Liver (tissue), 8 donors: ENCODE measurements at regions not wholly inside any gene's neighbourhood (a gene's known extent, or its start where the extent isn't known, plus 50 kb on each side); places are given as distances from the start of the nearest gene placed in this dataset.

ENCODE experiments used
- DNase-seq: peaks from one replicate; pipeline ENCODE4 v3.0.0-alpha.2; 2017; ENCODE audit warnings: low spot score
- H3K27ac ChIP-seq, 2 donors: one replicate each; pipeline ENCODE4 v1.7.0; 2013; ENCODE audit warnings: inconsistent platforms in 2 of 2, low read length in 2 of 2, control low read depth in 1 of 2, low read depth in 1 of 2, mild to moderate bottlenecking in 1 of 2
- H3K27me3 ChIP-seq, 4 donors: one replicate each; pipeline versions ENCODE4 v1.6.1 to v1.7.0; 2013; ENCODE audit warnings: low read length in 3 of 4, inconsistent platforms in 1 of 4, mild to moderate bottlenecking in 1 of 4, moderate library complexity in 1 of 4; ENCODE audit not compliant: control insufficient read depth in 4 of 4, insufficient read depth in 4 of 4
- H3K36me3 ChIP-seq, 4 donors: one replicate each; pipeline versions ENCODE4 v1.6.1 to v1.7.0; 2013; ENCODE audit warnings: low read length in 3 of 4, mild to moderate bottlenecking in 3 of 4, low read depth in 1 of 4, moderate library complexity in 1 of 4; ENCODE audit not compliant: control insufficient read depth in 4 of 4, insufficient read depth in 3 of 4
- H3K4me1 ChIP-seq, 4 donors: one replicate each; pipeline versions ENCODE4 v1.6.1 to v1.7.0; 2013; ENCODE audit warnings: low read length in 3 of 4, mild to moderate bottlenecking in 3 of 4, moderate library complexity in 1 of 4; ENCODE audit not compliant: control insufficient read depth in 4 of 4, insufficient read depth in 4 of 4
- H3K4me3 ChIP-seq, 3 donors: one replicate each; pipeline versions ENCODE4 v1.6.1 to v1.7.0; 2013; ENCODE audit warnings: low read length in 3 of 3, control low read depth in 1 of 3, low read depth in 1 of 3, mild to moderate bottlenecking in 1 of 3
- H3K9ac ChIP-seq, 2 donors: one replicate each; pipeline ENCODE4 v1.7.0; 2013; ENCODE audit warnings: low read length in 2 of 2, mild to moderate bottlenecking in 2 of 2, moderate library complexity in 2 of 2, control low read depth in 1 of 2, low read depth in 1 of 2
- H3K9me3 ChIP-seq, 4 donors: one replicate each; pipeline versions ENCODE4 v1.6.1 to v1.7.0; 2013; ENCODE audit warnings: low read length in 3 of 4; ENCODE audit not compliant: control insufficient read depth in 4 of 4
- ATF3 ChIP-seq: IDR thresholded peaks from 2 replicates; pipeline ENCODE4 v1.6.1; 2016; ENCODE audit warnings: antibody characterized with exemption
- CTCF ChIP-seq: fragments of 150-350 bp; IDR thresholded peaks from 2 replicates; pipeline ENCODE4 v1.5.1; 2017; ENCODE audit warnings: improper control_type of control experiment, low read depth, low read length; ENCODE audit not compliant: missing input control
- EGR1 ChIP-seq, 2 donors: IDR thresholded peaks; 2 replicates each; pipeline ENCODE4 v1.6.1; 2016 to 2018; ENCODE audit warnings: antibody characterized with exemption in 2 of 2, low read depth in 2 of 2
- FOXA2 ChIP-seq: IDR thresholded peaks from 2 replicates; pipeline ENCODE4 v1.6.1; 2016; ENCODE audit warnings: antibody characterized with exemption
- GABPA ChIP-seq, 2 donors: IDR thresholded peaks in 1 of 2; conservative IDR thresholded peaks in 1 of 2; 2 replicates each; pipeline ENCODE4 v1.6.1; 2016; ENCODE audit warnings: antibody characterized with exemption in 2 of 2, mild to moderate bottlenecking in 1 of 2, moderate library complexity in 1 of 2
- HNF4A ChIP-seq, 2 donors: conservative IDR thresholded peaks; 2 replicates each; pipeline ENCODE4 v1.6.1; 2016; ENCODE audit warnings: antibody characterized with exemption in 2 of 2, mild to moderate bottlenecking in 2 of 2
- JUND ChIP-seq, 2 donors: IDR thresholded peaks; 2 replicates each; pipeline ENCODE4 v1.6.1; 2016; ENCODE audit warnings: antibody characterized with exemption in 2 of 2
- RAD21 ChIP-seq, 2 donors: IDR thresholded peaks; 2 replicates each; pipeline ENCODE4 v1.6.1; 2016; ENCODE audit warnings: antibody characterized with exemption in 2 of 2, mild to moderate bottlenecking in 2 of 2
- REST ChIP-seq: IDR thresholded peaks from 2 replicates; pipeline ENCODE4 v1.6.1; 2016; ENCODE audit warnings: antibody characterized with exemption, mild to moderate bottlenecking
- RXRA ChIP-seq, 2 donors: IDR thresholded peaks; 2 replicates each; pipeline ENCODE4 v1.6.1; 2017 to 2018; ENCODE audit warnings: antibody characterized with exemption in 2 of 2, mild to moderate bottlenecking in 1 of 2
- TAF1 ChIP-seq: conservative IDR thresholded peaks from 2 replicates; pipeline ENCODE4 v1.6.1; 2016; ENCODE audit warnings: antibody characterized with exemption, mild to moderate bottlenecking
- YY1 ChIP-seq: IDR thresholded peaks from 2 replicates; pipeline ENCODE4 v1.6.1; 2016; ENCODE audit warnings: antibody characterized with exemption, mild to moderate bottlenecking
- WGBS: extraction: QIAGEN DNeasy Blood & Tissue Kit; methylation state at CpG from one replicate; pipeline ENCODE4 v1.1.7; 2013; 5-methylcytosine and 5-hydroxymethylcytosine counted together
- donor health status: healthy.
- donor health status: healthy.
- donor health status: healthy.
- donor health status: healthy.
- donor health status: healthy.

- Histone ChIP-seq H3K27ac (no peak overlapping the region), H3K36me3 (no peaks in the 10 kb centered on the region), H3K9me3 (no peaks in the 10 kb centered on the region), H3K4me3 (no peak overlapping the region), H3K27me3 (no peaks in the 10 kb centered on the region), H3K9ac (no peak overlapping the region), H3K4me1 (no peaks in the 10 kb centered on the region)
- TF ChIP-seq REST, result no peak
- no peak for DNase-seq
Measured at GRCh38 chr5:136905571-136905970, 540.2 kb upstream of the TRPC7 start.

GRCh38 chr5:136894070-136894469, 528.7 kb upstream of the TRPC7 start:
- H3K4me1 ChIP-seq, result no peaks in the 10 kb centered on the region
- H3K9me3 ChIP-seq, result no peaks in the 10 kb centered on the region
- no peak overlapping the region for H3K4me3 ChIP-seq
- no peak for DNase-seq
- no peak for TF ChIP-seq YY1
- TF ChIP-seq RXRA (IDR thresholded peaks at IDR 0.05), result no peak
- TF ChIP-seq HNF4A (conservative IDR thresholded peaks at IDR 0.05), result no peak
- TF ChIP-seq ATF3, result no peak
- TF ChIP-seq JUND (IDR thresholded peaks at IDR 0.05), result no peak
- no peak for TF ChIP-seq RAD21 (IDR thresholded peaks at IDR 0.05)
- no peak for TF ChIP-seq CTCF
- TF ChIP-seq EGR1 (IDR thresholded peaks at IDR 0.05; ENCODE audit: low read depth in 2 of 2), result no peak
- TF ChIP-seq TAF1, result no peak
- TF ChIP-seq FOXA2, result no peak
- TF ChIP-seq GABPA (IDR thresholded peaks at IDR 0.05 in 1 of 2, conservative IDR thresholded peaks at IDR 0.05 in 1 of 2), result no peak
- TF ChIP-seq REST, result no peak
- no peaks in the 10 kb centered on the region for H3K27me3 ChIP-seq
- WGBS, result 63% methylated on average over 5 of the region's 5 CpGs
- H3K36me3 ChIP-seq, result no peaks in the 10 kb centered on the region
- no peak overlapping the region for H3K27ac ChIP-seq
- no peak overlapping the region for H3K9ac ChIP-seq
